Parathyroid adenoma (tissue), 2 donors: ENCODE measurements at regions not wholly inside any gene's neighbourhood (a gene's known extent, or its start where the extent isn't known, plus 50 kb on each side); places are given as distances from the start of the nearest gene placed in this dataset.

Experiments
- H2AFZ ChIP-seq: fragments of 300-600 bp; sonication (generic); one replicate; pipeline ENCODE4 v1.7.0; 2017; ENCODE audit warnings: antibody characterized with exemption, mild to moderate bottlenecking
- H3K27ac ChIP-seq: fragments of 300-600 bp; sonication (generic); one replicate; pipeline ENCODE4 v1.7.0; 2017
- H3K27me3 ChIP-seq: fragments of 300-600 bp; sonication (generic); one replicate; pipeline ENCODE4 v1.7.0; 2017; ENCODE audit warnings: low read length; ENCODE audit not compliant: control insufficient read depth, insufficient read depth
- H3K36me3 ChIP-seq: fragments of 300-600 bp; sonication (generic); one replicate; pipeline ENCODE4 v1.7.0; 2017; ENCODE audit warnings: low read length; ENCODE audit not compliant: control insufficient read depth, insufficient read depth
- H3K4me1 ChIP-seq: fragments of 300-600 bp; sonication (generic); one replicate; pipeline ENCODE4 v1.7.0; 2017; ENCODE audit warnings: control low read depth
- H3K4me2 ChIP-seq: fragments of 300-600 bp; sonication (generic); one replicate; pipeline ENCODE4 v1.7.0; 2017; ENCODE audit warnings: low read length
- H3K4me3 ChIP-seq: fragments of 300-600 bp; sonication (generic); one replicate; pipeline ENCODE4 v1.7.0; 2017; ENCODE audit warnings: low read depth, low read length
- H3K79me2 ChIP-seq: fragments of 300-600 bp; sonication (generic); one replicate; pipeline ENCODE4 v1.7.0; 2017; ENCODE audit warnings: control low read depth
- H3K9ac ChIP-seq: fragments of 300-600 bp; sonication (generic); one replicate; pipeline ENCODE4 v1.7.0; 2017; ENCODE audit warnings: mild to moderate bottlenecking
- H3K9me3 ChIP-seq: fragments of 300-600 bp; sonication (generic); one replicate; pipeline ENCODE4 v1.7.0; 2017; ENCODE audit warnings: low read length; ENCODE audit not compliant: control insufficient read depth
- TF ChIP-seq, protein P1 (sequence below): fragments of 300-600 bp; sonication (generic); IDR thresholded peaks from one replicate; pipeline ENCODE4 v1.7.0; 2017; ENCODE audit warnings: antibody characterized with exemption, mild to moderate bottlenecking
- donor health status: primary hyperparathyroidism.

GRCh38 chr6:144811140-144811539 lies 526.0 kb downstream of the UTRN start:
- Histone ChIP-seq H3K9me3 (no peaks in the 10 kb centered on the region), H2AFZ (no peak overlapping the region), H3K27me3 (no peaks in the 10 kb centered on the region), H3K4me3 (no peak overlapping the region), H3K79me2 (no peaks in the 10 kb centered on the region), H3K36me3 (no peaks in the 10 kb centered on the region), H3K27ac (no peak overlapping the region), H3K4me2 (no peak overlapping the region), H3K4me1 (peaks cover 5% of the 10 kb centered on the region), H3K9ac (no peak overlapping the region)
- TF ChIP-seq, protein P1, sequence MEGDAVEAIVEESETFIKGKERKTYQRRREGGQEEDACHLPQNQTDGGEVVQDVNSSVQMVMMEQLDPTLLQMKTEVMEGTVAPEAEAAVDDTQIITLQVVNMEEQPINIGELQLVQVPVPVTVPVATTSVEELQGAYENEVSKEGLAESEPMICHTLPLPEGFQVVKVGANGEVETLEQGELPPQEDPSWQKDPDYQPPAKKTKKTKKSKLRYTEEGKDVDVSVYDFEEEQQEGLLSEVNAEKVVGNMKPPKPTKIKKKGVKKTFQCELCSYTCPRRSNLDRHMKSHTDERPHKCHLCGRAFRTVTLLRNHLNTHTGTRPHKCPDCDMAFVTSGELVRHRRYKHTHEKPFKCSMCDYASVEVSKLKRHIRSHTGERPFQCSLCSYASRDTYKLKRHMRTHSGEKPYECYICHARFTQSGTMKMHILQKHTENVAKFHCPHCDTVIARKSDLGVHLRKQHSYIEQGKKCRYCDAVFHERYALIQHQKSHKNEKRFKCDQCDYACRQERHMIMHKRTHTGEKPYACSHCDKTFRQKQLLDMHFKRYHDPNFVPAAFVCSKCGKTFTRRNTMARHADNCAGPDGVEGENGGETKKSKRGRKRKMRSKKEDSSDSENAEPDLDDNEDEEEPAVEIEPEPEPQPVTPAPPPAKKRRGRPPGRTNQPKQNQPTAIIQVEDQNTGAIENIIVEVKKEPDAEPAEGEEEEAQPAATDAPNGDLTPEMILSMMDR: no peak

- H3K9me3 ChIP-seq: no peaks in the 10 kb centered on the region
- no peak overlapping the region for H3K9ac ChIP-seq
- no peaks in the 10 kb centered on the region for H3K4me1 ChIP-seq
- no peaks in the 10 kb centered on the region for H3K27me3 ChIP-seq
- TF ChIP-seq, protein P1: no peak
- no peak overlapping the region for H3K27ac ChIP-seq
- no peak overlapping the region for H3K4me2 ChIP-seq
- no peaks in the 10 kb centered on the region for H3K79me2 ChIP-seq
- no peak overlapping the region for H3K4me3 ChIP-seq
- H2AFZ ChIP-seq: no peak overlapping the region
- H3K36me3 ChIP-seq: no peaks in the 10 kb centered on the region
These were observed 531.8 kb downstream of the UTRN start for GRCh38 chr6:144816936-144817335.

DNA sequence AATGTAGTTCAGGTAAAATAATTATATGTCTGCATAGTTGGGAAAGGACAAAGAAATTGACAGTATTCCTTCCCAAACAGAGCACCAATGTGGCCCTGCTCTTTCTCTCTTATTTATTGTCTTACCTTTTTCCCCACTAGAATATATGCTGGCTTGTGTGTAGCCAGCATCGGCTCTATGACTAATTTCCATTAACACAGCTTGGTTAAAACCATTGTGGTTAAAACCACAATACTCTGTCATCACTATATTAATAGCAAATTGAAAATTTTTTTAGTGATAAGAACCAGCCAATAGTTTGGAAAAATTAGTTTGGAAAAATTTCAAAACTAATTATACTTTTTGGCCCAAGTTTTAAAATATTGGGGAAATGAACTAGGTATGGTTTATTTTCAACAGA lies 535.1 kb downstream of the UTRN start:
- Histone ChIP-seq H3K27ac (no peak overlapping the region), H3K27me3 (no peaks in the 10 kb centered on the region), H3K4me3 (no peak overlapping the region), H3K36me3 (no peaks in the 10 kb centered on the region), H3K9ac (no peak overlapping the region), H3K79me2 (no peaks in the 10 kb centered on the region), H3K4me1 (no peaks in the 10 kb centered on the region), H3K9me3 (no peaks in the 10 kb centered on the region), H3K4me2 (no peak overlapping the region), H2AFZ (no peak overlapping the region)
- TF ChIP-seq, protein P1: no peak

GRCh38 chr6:144823131-144823530 lies 538.0 kb downstream of the UTRN start:
- Histone ChIP-seq H3K9ac (no peak overlapping the region), H3K4me1 (no peaks in the 10 kb centered on the region), H3K79me2 (no peaks in the 10 kb centered on the region), H3K4me2 (no peak overlapping the region), H3K4me3 (no peak overlapping the region), H3K9me3 (no peaks in the 10 kb centered on the region), H2AFZ (no peak overlapping the region), H3K36me3 (no peaks in the 10 kb centered on the region), H3K27me3 (no peaks in the 10 kb centered on the region), H3K27ac (no peak overlapping the region)
- TF ChIP-seq, protein P1: no peak

DNA sequence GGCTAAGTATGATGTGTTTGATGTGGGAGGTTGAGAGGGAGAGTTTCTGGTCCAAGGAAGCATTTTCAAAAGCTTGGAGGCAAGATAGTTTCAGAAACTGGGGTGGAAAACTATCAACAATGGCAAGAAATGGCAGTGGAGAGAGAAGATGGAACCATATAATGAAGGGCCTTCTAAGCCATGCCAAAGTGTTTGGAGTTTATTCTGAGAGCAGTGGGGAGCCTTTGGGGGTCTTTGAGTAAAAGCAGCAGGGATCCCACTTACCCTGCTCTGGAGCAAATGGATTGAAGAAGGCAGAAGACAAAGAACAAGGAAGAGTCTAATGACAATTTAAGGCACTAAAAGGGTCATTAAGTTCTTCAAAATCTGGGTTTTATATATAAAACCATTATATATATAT lies 538.9 kb downstream of the UTRN start:
- H3K9me3 ChIP-seq: no peaks in the 10 kb centered on the region
- H3K27ac ChIP-seq: no peak overlapping the region
- no peak overlapping the region for H3K9ac ChIP-seq
- H3K36me3 ChIP-seq: no peaks in the 10 kb centered on the region
- TF ChIP-seq, protein P1: no peak
- no peak overlapping the region for H3K4me2 ChIP-seq
- no peak overlapping the region for H2AFZ ChIP-seq
- no peaks in the 10 kb centered on the region for H3K4me1 ChIP-seq
- no peaks in the 10 kb centered on the region for H3K27me3 ChIP-seq
- no peaks in the 10 kb centered on the region for H3K79me2 ChIP-seq
- H3K4me3 ChIP-seq: no peak overlapping the region
